H1 (cell line): ENCODE measurements at regions not wholly inside any gene's neighbourhood (a gene's known extent, or its start where the extent isn't known, plus 50 kb on each side); places are given as distances from the start of the nearest gene placed in this dataset.

Experiments
- CEBPB ChIP-seq: IDR thresholded peaks from 2 replicates; pipeline ENCODE4 v1.6.1; 2012; ENCODE audit warnings: low read depth, low read length
- CHD2 ChIP-seq: IDR thresholded peaks from 2 replicates; pipeline ENCODE4 v1.6.1; 2012; ENCODE audit warnings: low read length, improper control_type of control experiment
- CREB1 ChIP-seq: IDR thresholded peaks from 2 replicates; pipeline ENCODE4 v1.6.1; 2012; ENCODE audit warnings: inconsistent platforms
- CTCF ChIP-seq, 3 experiments: IDR thresholded peaks; 1 replicate in 2 of 3; 2 replicates in 1 of 3; pipeline versions ENCODE4 v1.5.1 to v1.6.1; 2011; ENCODE audit warnings: low read length in 3 of 3, mild to moderate bottlenecking in 3 of 3, inconsistent platforms in 2 of 3, low read depth in 1 of 3, moderate library complexity in 1 of 3; ENCODE audit not compliant: insufficient read depth in 1 of 3; ENCODE audit errors: control extremely low read depth in 1 of 3
- FOSL1 ChIP-seq: IDR thresholded peaks from 2 replicates; pipeline ENCODE4 v1.6.1; 2011; ENCODE audit warnings: mild to moderate bottlenecking, low read depth, low read length, moderate library complexity; ENCODE audit not compliant: insufficient read depth
- HDAC2 ChIP-seq, 2 experiments: fragments of 300-600 bp in 1 of 2; sonication (generic) in 1 of 2; IDR thresholded peaks; 2 replicates each; pipeline ENCODE4 v1.6.1; 2011 to 2012; ENCODE audit warnings: low read depth in 2 of 2, low read length in 2 of 2, mild to moderate bottlenecking in 2 of 2, moderate library complexity in 2 of 2, borderline replicate concordance in 1 of 2, inconsistent platforms in 1 of 2
- MAFK ChIP-seq: IDR thresholded peaks from 2 replicates; pipeline ENCODE4 v1.6.1; 2012; ENCODE audit warnings: low read depth, mild to moderate bottlenecking, improper control_type of control experiment, low read length
- NANOG ChIP-seq: IDR thresholded peaks from 2 replicates; pipeline ENCODE4 v1.6.1; 2011; ENCODE audit warnings: low read length, low read depth, mild to moderate bottlenecking, inconsistent platforms; ENCODE audit not compliant: insufficient read depth, poor library complexity, severe bottlenecking
- PHF8 ChIP-seq: fragments of 200-600 bp; sonication (generic); conservative IDR thresholded peaks from 2 replicates; pipeline ENCODE4 v1.7.1; 2012; ENCODE audit warnings: low read depth, mild to moderate bottlenecking, inconsistent platforms, low read length, moderate library complexity
- POLR2A ChIP-seq, 2 experiments: IDR thresholded peaks; 1 replicate in 1 of 2; 2 replicates in 1 of 2; pipeline ENCODE4 v1.6.1; 2011; ENCODE audit warnings: low read depth in 2 of 2, low read length in 2 of 2, mild to moderate bottlenecking in 2 of 2; ENCODE audit errors: control extremely low read depth in 1 of 2
- POLR2AphosphoS5 ChIP-seq: IDR thresholded peaks from 2 replicates; pipeline ENCODE4 v1.6.1; 2011; ENCODE audit warnings: low read depth, low read length
- SIRT6 ChIP-seq: IDR thresholded peaks from one replicate; pipeline ENCODE4 v1.7.1; 2012; ENCODE audit warnings: low read length, inconsistent platforms
- YY1 ChIP-seq: IDR thresholded peaks from 2 replicates; pipeline ENCODE4 v1.6.1; 2011; ENCODE audit warnings: low read depth, mild to moderate bottlenecking, low read length

- TF ChIP-seq CTCF (IDR thresholded peaks at IDR 0.05; ENCODE audit: control extremely low read depth in 1 of 3, insufficient read depth in 1 of 3, low read depth in 1 of 3, low read length in 3 of 3) (no peak), CREB1 (no peak), CHD2 (no peak), NANOG (no peak), POLR2AphosphoS5 (no peak), PHF8 (no peak), POLR2A (IDR thresholded peaks at IDR 0.05; ENCODE audit: control extremely low read depth in 1 of 2, low read depth in 2 of 2, low read length in 2 of 2) (no peak), MAFK (no peak), CEBPB (no peak), FOSL1 (no peak), HDAC2 (IDR thresholded peaks at IDR 0.05; ENCODE audit: borderline replicate concordance in 1 of 2, low read depth in 2 of 2, low read length in 2 of 2) (no peak), YY1 (no peak), SIRT6 (no peak)
These were observed 508.1 kb upstream of the CHAC2 start for GRCh38 chr2:53259395-53260009.
